Urothelium cell line (cell line): ENCODE measurements at regions not wholly inside any gene's neighbourhood (a gene's known extent, or its start where the extent isn't known, plus 50 kb on each side); places are given as distances from the start of the nearest gene placed in this dataset.

Source experiments
- DNase-seq: peaks from one replicate; pipeline ENCODE4 v3.0.0; 2011; ENCODE audit warnings: low spot score, mixed read lengths
- FAIRE-seq: peaks from 2 replicates; lab custom pipeline; 2011; peaks lifted over from hg19 to GRCh38; lab: Jason Lieb, UNC

DNA sequence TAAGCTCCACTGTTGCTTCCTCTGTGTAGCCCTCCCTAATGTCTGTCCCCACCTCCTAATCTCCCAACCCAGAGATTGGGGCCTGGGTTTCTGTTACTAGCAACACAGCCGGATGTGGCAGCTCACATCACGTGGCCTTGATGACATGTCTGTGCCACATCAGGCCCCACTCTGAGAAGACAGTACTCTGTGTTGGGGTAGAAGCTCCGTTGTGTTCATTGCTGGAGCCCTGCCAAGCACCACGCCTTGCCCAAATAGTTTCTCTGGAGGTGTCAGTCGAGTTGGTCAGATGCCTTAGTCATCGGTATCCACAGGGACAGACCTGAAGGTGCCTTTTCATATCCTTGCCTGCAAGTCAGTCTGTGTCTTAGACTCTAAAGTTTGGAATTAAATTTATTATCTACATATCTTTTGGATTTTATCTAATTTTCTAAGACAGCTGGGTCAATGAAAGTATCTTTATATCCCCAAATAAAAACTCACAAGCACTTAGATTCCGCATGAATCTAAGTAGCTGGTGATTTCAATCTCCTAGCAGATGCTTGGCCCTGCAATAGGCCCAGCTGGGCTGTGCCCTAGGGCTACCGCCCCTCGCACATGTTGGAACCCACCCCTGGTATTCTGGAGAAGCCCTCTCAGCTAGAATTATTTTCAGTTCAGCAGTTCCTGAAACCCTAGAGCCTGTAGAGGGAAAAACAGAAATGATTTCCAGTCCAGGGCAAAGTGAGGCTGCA is 204.0 kb upstream of the TSHZ3 start:
- DNase-seq (peak; percentile 83), FAIRE-seq (peak; percentile 40)

DNA sequence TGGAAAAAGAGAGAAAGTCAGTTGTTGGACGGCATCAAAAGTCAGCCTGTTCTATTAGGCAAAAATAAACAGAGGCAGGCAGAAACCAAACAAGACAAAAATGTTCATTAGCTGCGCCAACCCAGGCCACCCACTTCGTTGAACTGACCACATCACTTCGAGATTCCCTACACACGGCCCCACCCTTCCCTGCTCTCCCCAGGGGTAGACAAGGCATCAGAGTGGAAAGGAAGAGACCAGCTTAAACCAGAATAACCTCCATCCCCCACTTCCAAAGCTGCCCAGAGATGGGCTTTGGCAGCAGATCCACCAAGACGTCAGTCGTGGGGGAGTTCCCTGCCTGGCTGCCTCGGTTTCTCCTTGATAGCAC is 204.6 kb upstream of the TSHZ3 start:
- DNase-seq (peak; percentile 30), FAIRE-seq (peak; percentile 5)

DNA sequence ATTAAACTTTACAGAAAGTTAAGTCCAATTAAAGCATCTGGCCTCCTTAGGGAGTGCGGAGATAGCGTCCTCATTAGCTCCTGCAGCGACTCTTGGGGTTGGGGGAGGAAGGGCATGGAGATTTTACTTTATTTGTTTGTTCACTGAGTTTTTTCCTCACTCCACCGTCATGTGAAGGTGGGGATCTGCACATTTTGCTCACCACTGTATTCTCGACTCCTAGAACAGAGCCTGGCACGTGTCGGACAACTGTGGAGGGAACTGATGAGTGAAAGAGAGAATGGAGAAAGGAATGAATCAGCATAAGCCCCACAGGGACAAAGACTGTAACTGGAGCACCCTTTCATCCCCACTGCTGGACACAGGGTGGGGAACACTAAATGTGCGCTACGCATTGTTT is 205.1 kb upstream of the TSHZ3 start:
- no peak for DNase-seq
- no peak for FAIRE-seq

DNA sequence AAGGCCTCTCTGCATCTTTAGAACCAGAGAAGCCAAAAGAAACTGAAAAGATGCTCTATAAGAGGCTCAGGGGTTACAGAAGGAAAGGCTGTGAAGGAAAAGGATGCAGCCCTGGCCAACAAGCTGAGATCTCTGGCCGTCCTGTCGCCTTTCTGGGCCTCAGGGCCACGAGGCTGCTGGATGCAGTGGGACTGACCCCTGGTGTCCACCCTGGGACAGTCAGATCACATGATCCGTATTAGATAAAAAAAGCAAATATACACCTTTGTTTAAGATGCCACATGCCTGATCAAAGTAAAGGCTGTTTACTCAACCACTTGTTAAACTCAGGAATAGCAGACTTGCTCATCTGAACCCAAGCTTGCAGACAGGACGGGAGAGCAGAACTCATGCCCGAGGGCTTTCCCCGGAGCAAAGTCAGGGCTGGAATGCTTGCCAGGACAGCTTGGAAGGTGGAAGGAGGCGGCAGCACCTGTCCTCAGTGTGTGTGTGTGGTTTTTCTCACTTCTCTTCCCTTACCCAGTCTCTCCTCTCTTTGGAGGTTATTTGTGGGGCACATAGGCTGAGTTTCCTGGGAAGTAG is 206.5 kb upstream of the TSHZ3 start:
- no peak for FAIRE-seq

DNA sequence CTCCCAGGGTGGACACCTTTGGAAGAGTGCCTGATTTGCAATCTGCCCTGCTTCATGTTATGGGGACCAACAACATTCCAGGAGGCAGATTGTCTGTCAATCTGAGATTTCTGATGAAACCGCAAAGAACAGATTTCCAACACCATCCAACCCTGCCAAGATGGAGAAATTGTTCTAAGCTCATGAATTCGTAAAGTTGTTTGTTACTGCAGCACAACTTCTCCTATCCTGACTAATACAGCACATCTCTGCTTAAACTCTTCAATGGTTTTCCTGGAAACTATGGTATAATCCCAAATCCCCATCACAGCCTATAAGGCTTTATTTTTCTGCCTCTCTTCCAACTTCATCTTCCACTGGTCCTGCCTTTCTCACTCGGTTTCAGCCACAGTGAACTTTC is 210.3 kb upstream of the TSHZ3 start:
- no peak for FAIRE-seq
- DNase-seq: no peak

More for the DNA sequence above, 206.5 kb upstream of the TSHZ3 start:
- DNase-seq: no peak

DNA sequence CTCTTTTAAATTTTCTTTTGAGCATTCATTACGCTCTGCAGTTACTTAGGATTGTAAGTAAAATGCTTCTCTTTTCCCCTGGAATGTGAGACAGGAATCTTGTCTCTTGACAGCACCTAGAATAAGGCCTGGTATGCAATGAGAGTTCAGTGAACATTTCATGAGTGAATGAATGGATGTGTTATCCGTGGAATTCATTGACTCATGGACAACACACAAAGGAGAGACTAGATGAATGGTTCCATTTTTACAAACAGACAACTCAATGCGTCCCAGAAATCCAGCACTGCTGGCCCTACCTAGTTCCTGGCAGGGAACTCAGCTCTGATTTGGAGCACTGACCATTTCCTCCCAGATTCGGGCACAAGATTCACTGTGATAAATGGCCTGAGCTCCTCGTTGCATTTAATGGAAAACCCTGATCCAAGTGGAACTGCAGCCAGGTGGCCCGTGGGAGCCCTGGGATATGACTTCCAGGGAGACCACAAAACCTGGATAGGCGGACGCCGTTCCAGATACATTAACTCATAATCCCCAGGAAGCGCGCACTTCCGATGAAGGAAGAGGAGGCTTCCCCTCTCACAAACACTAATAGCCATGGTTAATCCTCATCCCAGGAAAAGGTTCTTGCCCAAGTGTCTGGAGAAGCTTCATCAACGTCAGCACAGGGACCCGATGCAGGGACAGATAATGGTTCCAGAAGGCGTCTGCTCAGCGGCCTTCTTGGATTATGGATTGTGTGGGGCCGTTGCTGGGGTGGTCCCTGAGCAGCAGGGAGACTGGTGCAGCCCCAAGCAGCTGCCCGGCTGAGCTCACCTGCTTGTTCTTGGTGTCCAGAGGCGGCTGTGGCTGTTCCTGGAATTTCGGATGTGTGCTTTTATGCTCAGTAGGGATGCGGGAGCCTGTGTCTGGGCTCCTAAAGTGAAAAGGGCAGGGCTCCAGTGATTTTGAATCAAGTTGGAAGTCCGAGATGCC is 211.1 kb upstream of the TSHZ3 start:
- FAIRE-seq: no peak
- no peak for DNase-seq

DNA sequence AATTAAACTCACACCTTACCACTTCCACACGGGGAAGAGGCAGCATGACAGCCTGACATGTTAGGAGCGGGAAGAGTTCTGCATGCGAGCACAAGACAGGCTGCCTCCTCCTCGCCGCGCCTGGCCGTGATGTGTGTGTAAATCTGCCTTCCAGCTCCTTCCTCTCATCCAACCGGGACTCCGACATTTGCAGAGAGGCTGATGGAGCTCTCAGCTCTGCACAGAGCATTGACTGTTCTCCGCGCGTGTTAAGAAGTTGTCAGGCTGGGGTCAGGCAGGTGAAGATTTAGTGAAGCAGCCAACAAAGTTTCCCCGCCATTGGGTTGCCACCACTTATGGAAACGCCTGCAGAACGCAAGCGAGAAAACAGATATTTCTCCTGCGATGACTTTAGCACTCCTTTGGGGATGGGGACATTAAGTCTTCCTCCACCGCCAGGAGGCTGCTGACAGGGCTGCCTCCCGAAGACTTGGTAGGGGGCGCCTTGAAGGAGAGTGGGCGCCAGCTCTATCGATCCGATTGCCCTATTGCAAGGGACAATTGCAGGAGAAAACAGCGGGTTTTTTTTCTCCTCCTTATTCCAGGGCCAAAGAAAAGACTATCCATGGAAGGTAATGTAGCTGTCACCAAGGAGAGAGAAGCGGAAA is 213.9 kb upstream of the TSHZ3 start:
- DNase-seq (no peak), FAIRE-seq (no peak)

DNA sequence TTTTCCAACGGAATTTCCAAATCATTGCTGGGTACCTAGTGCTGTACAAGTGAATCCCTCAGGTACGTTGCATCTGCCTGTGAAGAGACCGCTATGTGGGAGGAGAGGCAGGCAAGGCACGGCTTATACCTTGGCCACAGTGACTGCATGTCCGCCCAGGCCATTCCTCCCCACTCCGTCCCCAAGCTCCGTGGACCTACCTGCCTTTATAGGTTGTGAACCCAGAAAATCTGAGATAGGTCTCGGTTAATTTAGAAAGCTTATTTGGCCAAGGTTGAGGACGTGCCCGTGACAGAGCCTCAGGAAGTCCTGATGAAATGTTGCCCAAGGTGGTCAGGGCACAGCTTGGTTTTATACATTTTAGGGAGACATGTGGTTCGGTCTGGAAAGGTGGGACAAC is 218.5 kb upstream of the TSHZ3 start:
- FAIRE-seq (no peak), DNase-seq (no peak)

DNA sequence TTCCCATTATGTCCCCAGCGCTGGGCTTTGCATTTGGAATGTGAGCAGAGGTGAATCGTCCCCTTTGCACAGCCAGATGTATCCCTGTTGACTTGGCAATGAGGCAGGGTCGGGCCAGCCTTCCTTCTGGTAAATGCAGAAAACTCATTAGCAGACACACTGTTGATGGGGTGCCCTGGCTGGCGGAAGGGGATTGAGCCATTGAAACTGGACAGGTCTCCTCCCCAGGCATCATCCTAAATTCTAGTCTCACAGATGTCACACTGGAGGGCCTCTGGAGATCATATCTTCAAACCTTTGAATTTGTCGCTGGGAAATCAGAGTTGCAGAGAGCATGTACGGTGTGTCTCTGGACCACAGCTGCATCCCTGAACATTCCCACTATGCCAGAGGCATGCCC is 219.5 kb upstream of the TSHZ3 start:
- no peak for FAIRE-seq
- DNase-seq: no peak

DNA sequence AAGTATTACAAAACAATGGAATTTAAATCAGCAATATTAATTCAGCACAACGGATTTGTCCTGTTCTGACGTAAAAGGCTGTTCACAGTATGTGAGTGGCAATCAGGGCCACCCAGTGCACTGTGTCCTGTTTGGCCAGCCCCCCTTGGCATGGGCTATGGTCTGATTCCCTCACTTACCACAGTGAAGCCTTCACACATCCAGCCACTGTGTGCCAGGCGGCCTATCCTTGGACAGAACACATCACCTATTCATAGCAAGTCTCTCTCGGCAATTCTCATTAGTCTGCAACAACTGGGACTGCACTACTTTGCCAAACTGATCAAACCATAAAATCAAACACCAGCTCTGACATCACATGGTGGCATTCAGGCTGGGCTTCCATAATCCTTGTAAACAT is 221.5 kb upstream of the TSHZ3 start:
- no peak for DNase-seq
- no peak for FAIRE-seq

DNA sequence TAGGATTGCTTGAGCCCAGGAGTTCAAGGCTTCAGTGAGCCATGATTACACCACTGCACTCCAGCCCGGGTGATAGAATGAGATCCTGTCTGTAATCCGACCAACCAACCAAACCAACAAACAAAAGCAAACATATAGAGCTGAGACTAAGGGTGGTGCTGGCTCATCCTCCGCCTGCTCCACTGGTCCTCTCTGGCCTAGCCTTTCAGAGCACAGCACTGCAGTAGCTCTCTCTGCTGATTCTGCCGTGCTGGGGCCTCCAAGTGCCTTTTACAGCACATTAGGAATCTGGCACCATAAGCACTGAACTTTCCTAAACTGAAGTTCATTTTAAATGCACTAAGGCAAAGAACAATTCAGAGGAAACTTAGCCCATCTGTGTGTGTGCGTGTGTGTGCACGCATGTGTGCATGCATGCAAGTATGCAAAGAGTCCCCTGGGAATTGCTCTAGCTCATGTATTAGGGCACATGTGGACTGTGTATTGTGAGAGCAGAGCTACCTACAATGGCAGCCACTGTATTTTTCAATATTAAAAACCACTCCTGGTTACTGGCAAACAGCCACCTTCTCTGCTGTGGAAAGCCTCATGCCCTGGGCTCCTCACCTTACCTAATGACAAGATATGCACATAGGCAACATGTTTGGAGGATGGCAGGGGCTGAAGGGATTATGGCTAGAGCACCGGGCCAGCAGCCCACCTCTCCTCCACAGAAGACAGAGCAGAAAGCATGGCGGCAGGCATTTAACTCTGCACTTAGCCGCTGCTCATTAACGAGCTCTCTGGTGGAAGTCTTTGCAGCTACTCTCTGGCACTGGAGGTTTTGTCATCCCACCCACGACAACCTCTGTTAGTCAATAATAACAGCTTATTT is 223.1 kb upstream of the TSHZ3 start:
- FAIRE-seq: no peak
- DNase-seq: no peak

DNA sequence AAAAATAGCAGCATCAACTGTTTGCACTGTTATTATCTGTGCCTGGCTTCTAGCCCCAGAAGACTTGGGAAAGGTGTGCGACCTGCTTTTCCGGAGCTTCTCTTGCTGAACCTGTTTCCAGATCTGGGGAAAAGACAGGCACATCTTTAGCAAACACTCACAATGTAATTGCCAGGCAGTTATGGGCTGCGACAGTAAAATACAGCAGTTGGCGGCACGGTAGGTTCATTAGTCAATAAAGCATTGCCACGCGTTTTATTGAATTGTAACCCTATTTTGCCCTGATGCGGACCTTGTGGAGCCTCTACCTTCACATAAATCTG is 223.7 kb upstream of the TSHZ3 start:
- FAIRE-seq (no peak), DNase-seq (no peak)

DNA sequence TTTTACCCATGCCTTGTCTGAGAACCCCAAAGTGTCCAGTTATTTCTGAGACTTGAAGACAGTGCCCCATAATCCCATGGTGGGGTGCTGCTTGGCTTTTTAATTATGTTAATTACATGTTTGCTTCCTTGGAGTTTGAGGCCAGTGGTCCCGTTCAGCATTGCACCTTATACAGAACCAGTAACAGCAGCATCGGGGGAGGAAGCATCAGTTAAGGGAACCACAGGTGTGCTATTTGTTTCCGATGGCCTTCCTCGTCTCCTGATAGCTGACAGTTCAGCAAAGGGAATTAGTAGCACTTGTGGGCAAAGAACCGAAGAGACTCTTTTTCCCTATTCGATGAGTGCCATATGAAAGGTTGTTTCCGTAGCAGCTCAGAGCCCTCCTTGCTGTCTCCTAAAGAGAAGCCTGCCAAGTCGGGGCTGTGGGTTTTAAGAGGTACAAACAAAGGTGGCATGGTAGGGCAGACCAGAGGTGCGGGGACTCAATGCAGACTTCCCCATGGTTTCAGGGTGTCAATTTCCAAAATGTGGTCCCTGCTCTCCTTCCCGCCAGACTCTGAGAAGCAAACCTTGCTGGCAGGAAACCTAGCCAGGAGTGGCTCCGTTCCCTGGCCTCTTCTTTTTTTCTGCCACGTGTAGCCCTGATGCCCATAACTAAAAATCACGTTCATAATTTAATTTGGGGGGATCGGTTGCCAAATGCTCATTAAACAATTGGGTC is 225.2 kb upstream of the TSHZ3 start:
- FAIRE-seq: no peak
- no peak for DNase-seq

DNA sequence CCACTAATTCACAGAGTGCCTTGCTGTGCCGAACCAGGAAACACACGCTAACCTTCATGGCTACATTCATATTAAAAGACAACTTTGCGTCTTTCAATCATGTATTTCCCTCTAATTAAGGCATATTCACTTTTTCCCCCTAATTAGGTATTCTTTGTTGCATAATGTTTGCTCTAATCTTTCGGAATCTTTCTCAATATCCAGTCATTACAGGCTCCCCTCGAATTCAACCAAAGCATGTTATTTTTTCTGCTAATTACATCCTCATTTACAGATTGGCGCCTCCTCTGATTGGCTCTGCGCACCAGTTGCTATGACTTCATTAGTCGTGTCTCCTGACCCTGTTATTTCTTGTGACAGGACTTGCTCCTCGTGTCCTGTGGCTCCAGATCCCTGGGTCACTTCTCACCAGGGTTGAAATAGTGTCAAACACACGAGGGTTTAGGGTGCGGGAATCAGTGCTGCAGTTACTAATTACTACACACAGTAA is 226.7 kb upstream of the TSHZ3 start:
- DNase-seq: no peak
- no peak for FAIRE-seq

DNA sequence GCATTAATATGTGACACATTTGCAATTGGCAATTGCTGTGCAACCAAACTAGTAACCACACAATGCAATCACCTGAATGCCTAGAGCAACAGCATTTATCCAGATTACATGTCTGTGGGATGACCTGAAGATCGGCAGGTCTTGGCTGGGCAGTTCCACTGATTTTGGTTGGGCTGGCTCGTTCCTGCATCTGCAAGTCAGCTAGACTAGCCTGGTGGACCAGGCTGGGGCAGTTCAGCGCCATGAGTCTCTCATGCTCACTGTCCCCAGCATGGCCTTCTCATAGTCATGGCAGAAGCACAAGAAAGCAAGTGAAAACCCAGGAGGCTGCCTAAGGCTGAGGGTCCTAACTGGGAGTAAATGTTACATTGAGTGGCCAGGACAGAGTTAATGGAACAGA is 229.1 kb upstream of the TSHZ3 start:
- DNase-seq: no peak
- FAIRE-seq: no peak

DNA sequence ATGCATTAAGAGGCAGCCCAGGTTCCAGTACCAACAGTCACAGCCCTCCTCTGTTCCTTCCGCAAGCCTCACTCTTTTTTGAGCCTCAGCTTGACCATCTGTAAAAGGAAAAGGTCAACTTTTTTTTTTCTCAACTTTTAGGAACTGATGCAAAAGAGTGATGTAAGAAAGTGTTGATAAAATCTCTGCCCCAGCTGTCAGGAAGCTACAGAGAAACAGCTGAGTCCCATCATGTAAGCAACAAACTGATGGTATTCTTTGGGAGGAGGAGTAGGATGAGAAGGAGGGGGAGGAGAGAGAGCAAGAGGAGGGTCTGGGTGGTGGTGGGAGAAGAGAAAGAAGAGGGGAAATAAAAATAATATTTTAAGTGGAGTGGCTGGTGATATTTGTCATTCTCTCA is 233.9 kb upstream of the TSHZ3 start:
- FAIRE-seq (no peak), DNase-seq (no peak)

DNA sequence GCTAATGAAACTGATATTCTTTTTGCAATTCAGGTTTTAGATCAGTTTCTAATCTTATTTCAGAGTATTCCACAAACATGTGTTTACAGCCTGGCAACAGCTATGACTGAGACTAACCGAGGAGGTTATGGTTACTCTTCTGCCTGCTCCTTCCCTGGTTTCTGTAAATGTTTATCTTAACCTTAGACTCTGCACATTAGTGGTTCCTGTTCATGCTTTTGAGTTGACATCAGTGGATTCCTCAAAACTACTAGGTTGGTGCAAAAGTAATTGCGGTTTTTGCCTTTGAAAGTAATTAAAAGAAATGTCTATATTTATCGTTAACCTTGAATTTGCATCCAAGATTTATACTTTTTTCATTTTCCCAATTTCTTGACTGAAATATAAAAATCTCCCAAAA is 237.0 kb upstream of the TSHZ3 start:
- FAIRE-seq: no peak

DNA sequence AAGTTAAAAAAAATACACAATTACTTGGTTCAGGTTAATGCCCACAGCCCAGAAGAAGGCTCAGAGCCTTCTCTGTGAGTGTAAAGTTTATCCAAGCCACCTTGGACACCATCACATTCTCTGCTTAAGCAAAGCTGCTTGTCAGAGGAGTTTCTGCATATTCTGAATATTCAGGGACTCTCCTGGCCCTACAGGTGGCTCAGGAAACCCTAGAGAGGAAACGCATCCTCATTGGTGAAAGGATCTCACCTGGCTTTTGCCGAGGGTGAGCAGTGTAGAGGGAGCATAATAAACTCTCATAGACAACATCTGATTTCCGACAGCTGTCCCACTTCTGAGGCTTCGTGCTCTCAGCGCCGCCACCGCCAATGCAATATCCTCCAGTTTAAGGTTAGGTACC is 239.9 kb upstream of the TSHZ3 start:
- DNase-seq (no peak), FAIRE-seq (no peak)

More for the DNA sequence above, 237.0 kb upstream of the TSHZ3 start:
- DNase-seq: peak; percentile 16

DNA sequence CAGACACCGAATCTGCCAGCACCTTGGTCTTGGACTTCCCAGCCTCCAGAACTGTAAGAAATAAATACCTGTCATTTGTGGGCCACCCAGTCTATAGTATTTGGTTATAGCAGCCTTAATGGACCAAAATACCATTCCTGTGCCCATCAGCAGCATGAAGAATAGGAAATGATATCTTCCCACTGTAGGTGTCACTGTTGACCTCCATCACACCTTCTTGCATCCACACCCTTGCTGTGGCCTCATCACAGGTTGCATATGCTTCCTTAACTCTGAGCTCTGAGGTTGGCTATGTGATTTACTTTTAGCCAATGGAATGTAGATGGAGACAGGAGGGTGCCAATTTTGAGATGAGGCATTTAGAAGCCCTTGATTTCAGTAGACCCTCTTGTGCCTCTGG is 242.0 kb upstream of the TSHZ3 start:
- no peak for FAIRE-seq
- no peak for DNase-seq

DNA sequence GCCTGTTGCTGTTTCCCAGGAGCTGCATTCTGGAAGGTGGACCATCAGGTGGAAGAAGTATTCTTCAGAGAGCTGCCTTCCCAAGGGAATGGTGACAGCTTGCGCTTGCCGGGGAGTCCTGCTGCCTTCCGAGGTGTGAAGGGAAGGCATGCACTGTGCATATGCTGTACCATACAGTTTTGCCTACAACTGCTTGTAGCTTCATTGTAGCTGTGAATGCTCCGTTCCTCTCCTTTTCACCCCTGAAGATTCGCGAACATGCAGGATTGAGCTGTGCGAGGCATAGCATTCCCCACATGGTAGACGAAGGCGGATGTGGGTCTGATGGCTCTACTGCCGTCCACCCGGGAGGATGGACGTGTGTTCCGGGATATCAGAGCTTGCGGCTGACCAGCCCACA is 243.2 kb upstream of the TSHZ3 start:
- DNase-seq (no peak), FAIRE-seq (no peak)
